Osteocyte (in vitro differentiated cells): ENCODE measurements at regions not wholly inside any gene's neighbourhood (a gene's known extent, or its start where the extent isn't known, plus 50 kb on each side); places are given as distances from the start of the nearest gene placed in this dataset.

Source experiments
- DNase-seq: peaks from one replicate; pipeline ENCODE4 v3.0.0; 2021; ENCODE audit warnings: mixed read lengths; ENCODE audit not compliant: unreplicated experiment; ENCODE audit errors: extremely low spot score
- H3K27ac Mint-ChIP-seq: one replicate; pipeline ENCODE4 v1.8.0; 2021; ENCODE audit warnings: mild to moderate bottlenecking, mixed read lengths; ENCODE audit not compliant: unreplicated experiment
- H3K27me3 Mint-ChIP-seq: one replicate; pipeline ENCODE4 v1.8.0; 2021; ENCODE audit warnings: mixed read lengths; ENCODE audit not compliant: unreplicated experiment
- H3K36me3 Mint-ChIP-seq: one replicate; pipeline ENCODE4 v1.8.0; 2021; ENCODE audit warnings: mixed read lengths; ENCODE audit not compliant: unreplicated experiment
- H3K4me1 Mint-ChIP-seq: one replicate; pipeline ENCODE4 v1.8.0; 2021; ENCODE audit warnings: mixed read lengths; ENCODE audit not compliant: unreplicated experiment
- H3K4me3 Mint-ChIP-seq: one replicate; pipeline ENCODE4 v1.8.0; 2021; ENCODE audit warnings: mild to moderate bottlenecking, moderate library complexity, mixed read lengths; ENCODE audit not compliant: unreplicated experiment
- H3K9me3 Mint-ChIP-seq: one replicate; pipeline ENCODE4 v1.8.0; 2021; ENCODE audit warnings: mixed read lengths; ENCODE audit not compliant: unreplicated experiment
- CTCF ChIP-seq: fragments of 200-600 bp; sonication (generic); IDR thresholded peaks from 2 replicates; pipeline ENCODE4 v1.5.0; 2021; ENCODE audit warnings: antibody characterized with exemption, mild to moderate bottlenecking, moderate library complexity

DNA sequence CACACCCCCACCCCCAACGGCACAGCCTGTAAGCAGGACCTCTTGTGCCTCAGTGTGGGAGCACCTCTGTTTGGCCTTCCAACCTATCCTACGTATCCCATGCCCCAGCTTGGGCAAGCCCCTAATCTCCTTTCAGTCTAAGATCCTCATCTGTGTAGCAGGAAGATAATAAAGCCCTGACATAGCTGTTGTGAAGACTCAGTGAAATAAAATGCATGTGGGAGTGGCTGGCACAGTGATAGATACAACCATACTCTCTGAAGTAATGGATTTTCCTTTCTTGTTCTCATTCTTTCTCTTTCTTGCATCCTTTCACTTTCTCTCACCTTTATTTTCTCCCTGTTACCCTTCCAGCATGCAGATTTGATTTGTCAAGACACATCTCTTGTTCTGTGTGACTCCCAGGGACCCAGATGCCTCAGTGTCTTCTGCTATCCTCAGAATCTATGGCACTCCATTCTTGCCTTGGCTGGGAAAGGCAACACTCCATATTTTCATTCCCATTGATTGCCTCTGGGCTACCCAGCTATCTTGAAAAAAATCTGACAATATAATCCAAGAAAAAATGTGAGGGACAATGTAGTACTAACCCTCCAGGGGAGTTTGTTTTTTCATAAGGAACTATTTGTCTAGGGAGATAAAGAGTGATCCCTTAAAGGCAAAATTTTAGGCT is 207.2 kb upstream of the SETBP1 start:
- DNase-seq, result no peak
- no peak overlapping the region for H3K4me3 Mint-ChIP-seq

GRCh38 chr18:44474067-44474411 is 206.6 kb upstream of the SETBP1 start:
- Mint-ChIP-seq H3K27me3 (no peaks in the 10 kb centered on the region), H3K4me3 (no peak overlapping the region), H3K9me3 (peaks cover 17% of the 10 kb centered on the region), H3K4me1 (no peaks in the 10 kb centered on the region), H3K36me3 (no peaks in the 10 kb centered on the region), H3K27ac (no peak overlapping the region)
- TF ChIP-seq CTCF, result no peak
- DNase-seq, result no peak

More for the DNA sequence above, 207.2 kb upstream of the SETBP1 start:
- Mint-ChIP-seq H3K36me3 (no peaks in the 10 kb centered on the region), H3K4me1 (no peaks in the 10 kb centered on the region), H3K9me3 (peaks cover 11% of the 10 kb centered on the region), H3K27me3 (no peaks in the 10 kb centered on the region), H3K27ac (no peak overlapping the region)
- TF ChIP-seq CTCF, result no peak

GRCh38 chr18:44474591-44474990 is 206.1 kb upstream of the SETBP1 start:
- H3K36me3 Mint-ChIP-seq, result no peaks in the 10 kb centered on the region
- no peak overlapping the region for H3K27ac Mint-ChIP-seq
- no peak overlapping the region for H3K4me3 Mint-ChIP-seq
- no peaks in the 10 kb centered on the region for H3K27me3 Mint-ChIP-seq
- no peak for DNase-seq
- no peaks in the 10 kb centered on the region for H3K4me1 Mint-ChIP-seq
- no peak for TF ChIP-seq CTCF
- H3K9me3 Mint-ChIP-seq, result peaks cover 18% of the 10 kb centered on the region

DNA sequence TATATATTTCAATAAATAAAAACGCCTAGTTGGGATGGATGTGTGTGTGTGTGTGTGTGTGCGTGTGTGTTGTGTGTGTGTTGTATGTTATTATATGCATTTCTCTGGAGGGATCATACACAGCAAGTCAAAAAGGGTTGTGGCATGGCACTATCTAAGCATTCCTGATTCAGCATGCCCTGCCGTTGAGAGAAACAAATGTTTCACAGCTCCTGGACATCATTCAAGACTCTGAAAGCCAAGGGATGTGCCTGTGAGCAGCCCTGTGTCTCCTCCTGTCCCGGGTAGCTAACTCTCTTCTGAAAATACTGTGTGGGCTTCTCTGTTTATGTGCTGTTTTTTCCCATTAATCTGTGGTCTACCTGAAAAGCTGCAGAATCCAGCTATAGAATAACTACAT is 197.9 kb upstream of the SETBP1 start:
- no peak for DNase-seq
- H3K36me3 Mint-ChIP-seq, result peaks cover 3% of the 10 kb centered on the region
- H3K4me3 Mint-ChIP-seq, result no peak overlapping the region
- no peak overlapping the region for H3K27ac Mint-ChIP-seq
- no peaks in the 10 kb centered on the region for H3K27me3 Mint-ChIP-seq
- peaks cover 27% of the 10 kb centered on the region for H3K9me3 Mint-ChIP-seq
- no peaks in the 10 kb centered on the region for H3K4me1 Mint-ChIP-seq
- no peak for TF ChIP-seq CTCF

GRCh38 chr18:44495151-44495550 is 185.5 kb upstream of the SETBP1 start:
- Mint-ChIP-seq H3K4me3 (no peak overlapping the region), H3K4me1 (peaks cover 24% of the 10 kb centered on the region), H3K9me3 (no peaks in the 10 kb centered on the region), H3K27me3 (no peaks in the 10 kb centered on the region), H3K27ac (no peak overlapping the region), H3K36me3 (peaks cover 1% of the 10 kb centered on the region)
- TF ChIP-seq CTCF, result no peak
- DNase-seq, result no peak
